Epidermal melanocyte (primary cell): ENCODE measurements at regions not wholly inside any gene's neighbourhood (a gene's known extent, or its start where the extent isn't known, plus 50 kb on each side); places are given as distances from the start of the nearest gene placed in this dataset.
"Not testable (repeated sequence)": the region's sequence is repeated elsewhere in the genome, so short reads cannot be mapped to it uniquely, and the experiment has no call there.

Experiments used
- DNase-seq: peaks from one replicate; pipeline ENCODE4 v3.0.0; 2011; ENCODE audit warnings: low spot score; ENCODE audit not compliant: insufficient read length

DNA sequence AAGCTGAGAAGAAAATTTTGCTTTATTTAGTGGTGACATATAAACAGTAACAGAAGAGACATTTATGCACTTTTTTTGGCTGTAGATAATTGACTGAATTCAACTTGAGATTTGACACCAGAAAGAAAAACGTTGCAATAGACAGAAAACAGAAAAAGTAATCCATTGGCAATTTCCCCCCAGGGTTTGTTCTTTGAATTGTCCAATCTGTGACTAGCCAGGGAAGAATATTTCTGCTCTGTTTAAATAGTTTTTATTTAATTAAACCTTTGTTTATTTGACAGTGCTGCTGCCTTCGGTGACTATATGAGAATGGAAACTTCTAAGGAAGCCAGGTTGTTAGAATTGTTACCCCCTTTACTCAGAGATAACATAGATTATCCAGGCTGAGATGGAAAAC lies 210.6 kb downstream of the DEPDC1B start:
- DNase-seq: no peak

GRCh38 chr5:60488466-60489130 lies 211.4 kb downstream of the DEPDC1B start:
- DNase-seq: no peak

DNA sequence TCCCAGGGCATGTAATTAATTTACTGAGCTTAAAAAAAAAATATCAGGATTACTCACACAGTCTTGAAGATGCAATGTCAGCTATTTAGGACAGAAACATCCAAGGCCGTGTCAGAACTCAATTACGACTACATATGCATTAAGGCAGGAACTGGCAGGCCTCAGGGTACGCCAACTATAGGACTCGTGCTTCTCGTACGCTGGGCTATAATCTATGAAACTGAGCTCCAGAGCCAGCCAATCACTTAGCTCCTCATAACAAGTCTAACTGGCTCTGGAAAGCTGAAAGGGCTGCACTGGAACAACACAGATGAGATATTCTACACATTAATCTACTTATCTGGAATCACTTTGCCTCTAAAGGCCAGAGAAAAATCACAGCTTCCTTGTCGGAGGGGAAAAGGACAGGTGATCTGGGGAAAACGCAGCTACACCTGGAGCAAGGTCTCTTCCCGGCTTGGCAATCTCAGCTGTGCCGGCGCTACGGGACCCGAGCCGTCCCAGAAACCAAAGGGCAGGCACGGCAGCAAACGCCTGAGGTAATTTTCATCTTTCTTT lies 212.0 kb downstream of the DEPDC1B start:
- no peak for DNase-seq

- DNase-seq: no peak
These were observed 212.5 kb downstream of the DEPDC1B start for GRCh38 chr5:60487476-60487875.

- no peak for DNase-seq
These were observed 214.6 kb downstream of the DEPDC1B start for GRCh38 chr5:60485361-60485760.

DNA sequence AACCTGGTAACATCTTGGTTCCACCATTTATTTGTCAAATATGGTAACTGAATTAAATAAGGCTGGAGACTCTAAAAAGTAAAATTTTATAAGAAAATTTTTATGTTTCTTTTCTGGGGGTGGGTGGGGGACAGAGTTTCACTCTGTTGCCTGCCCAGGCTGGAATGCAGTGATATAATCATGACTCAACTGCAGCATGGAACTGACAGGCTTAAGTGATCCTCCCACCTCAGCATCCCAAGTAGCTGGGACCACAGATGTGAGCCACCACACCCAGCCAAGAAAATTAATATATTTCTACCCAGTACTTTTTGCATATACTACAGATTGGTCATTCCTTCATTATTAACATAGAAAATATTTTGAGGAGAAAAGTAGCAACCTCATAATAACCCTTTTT lies 216.9 kb downstream of the DEPDC1B start:
- DNase-seq: no peak

- no peak for DNase-seq
These were observed 217.7 kb downstream of the DEPDC1B start for GRCh38 chr5:60482301-60482700.

DNA sequence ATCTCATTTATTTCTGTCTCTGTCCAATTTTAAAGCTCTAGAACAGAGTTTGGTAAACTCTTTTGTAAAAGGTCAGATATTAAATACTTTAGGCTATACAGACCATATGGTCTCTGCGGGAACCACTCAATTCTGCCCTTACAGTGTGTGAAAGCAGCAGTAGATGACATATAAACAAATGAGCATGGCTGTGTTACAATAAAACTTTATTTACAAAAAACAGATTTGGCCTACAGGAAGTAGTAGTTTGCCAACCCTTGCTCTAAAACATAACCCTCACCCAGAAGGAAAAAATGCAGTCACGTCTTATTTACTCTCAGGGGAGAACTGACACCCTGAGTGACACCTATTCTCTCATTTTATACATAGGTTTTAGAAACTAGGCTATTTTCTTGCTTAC lies 220.4 kb downstream of the DEPDC1B start:
- DNase-seq: no peak

DNA sequence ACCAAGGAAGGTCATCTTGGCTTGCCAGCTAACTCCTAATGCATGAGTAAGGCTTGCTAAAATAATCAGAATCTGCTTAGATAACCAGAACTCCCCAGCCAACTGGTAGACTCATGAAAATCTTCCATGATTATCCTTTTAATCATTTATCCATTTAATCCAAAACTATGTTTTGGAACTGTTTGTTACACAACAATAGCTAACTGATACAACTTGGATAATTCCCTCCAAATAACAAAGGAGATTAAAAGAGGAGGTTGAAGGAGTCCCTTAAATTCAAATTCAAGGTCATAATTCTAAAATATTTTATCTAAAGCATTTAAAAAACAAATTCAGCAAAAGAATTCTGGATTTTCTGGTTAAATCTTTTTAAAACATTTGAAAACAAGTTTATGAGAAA lies 222.1 kb downstream of the DEPDC1B start:
- DNase-seq: no peak

GRCh38 chr5:60473654-60474053 lies 226.3 kb downstream of the DEPDC1B start:
- DNase-seq: no peak

DNA sequence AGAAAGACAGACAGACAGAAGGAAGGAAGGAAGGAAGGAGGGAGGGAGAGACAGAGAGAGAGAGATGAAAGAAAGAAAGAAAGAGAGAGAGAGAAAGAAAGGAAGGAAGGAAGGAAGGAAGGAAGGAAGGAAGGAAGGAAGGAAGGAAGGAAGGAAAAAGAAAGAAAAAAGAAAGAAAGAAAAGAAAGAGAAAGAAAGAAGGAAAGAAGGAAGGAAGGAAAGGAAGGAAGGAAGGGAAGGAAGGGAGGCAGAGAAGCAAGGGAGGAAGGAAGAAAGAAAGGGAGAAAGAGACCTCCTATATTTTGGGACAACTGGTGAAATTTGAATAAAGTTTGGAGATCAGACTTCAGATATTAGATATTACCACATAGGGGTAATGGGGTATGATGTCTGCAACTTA lies 226.9 kb downstream of the DEPDC1B start:
- DNase-seq: not testable (repeated sequence)

- no peak for DNase-seq
These were observed 229.1 kb downstream of the DEPDC1B start for GRCh38 chr5:60470881-60471280.

DNA sequence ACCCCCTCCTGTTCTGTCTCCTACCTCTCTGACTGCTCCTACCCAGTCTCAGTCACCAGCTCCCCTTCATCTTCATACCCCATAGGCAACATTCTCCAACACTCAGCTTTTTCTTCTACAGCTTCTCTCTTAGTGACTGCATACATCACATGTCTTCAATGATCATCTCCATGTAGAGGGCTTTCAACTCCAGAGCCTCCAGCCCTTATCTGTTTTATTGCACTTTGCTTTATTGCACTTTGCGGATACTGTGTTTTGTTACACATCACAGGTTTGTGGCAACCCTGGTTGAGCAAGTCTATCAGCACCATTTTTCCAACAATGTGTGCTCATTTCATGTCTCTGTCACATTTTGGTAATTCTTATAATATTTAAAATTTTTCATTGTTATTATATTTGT lies 230.7 kb downstream of the DEPDC1B start:
- no peak for DNase-seq

- DNase-seq: no peak
These were observed 236.6 kb downstream of the DEPDC1B start for GRCh38 chr5:60463179-60463868.

DNA sequence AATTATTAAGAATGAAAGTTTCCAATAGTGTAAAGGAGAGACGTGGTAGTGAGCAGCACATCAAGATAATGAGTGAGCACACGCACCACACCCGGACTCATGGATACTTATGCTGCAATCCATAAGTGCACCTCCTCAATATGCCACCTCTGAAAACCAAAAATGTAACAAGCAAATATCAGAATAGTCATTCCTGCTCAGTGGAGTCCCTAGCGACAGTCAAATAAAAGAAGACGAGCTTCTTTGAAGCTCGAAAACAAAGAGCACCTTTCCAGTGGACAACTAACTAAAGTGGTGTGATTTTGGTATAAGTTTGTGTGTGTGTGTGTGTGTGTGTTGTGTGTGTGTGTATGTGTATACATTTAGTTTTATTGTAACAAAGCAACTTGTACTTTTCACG lies 241.3 kb downstream of the DEPDC1B start:
- DNase-seq: no peak

- DNase-seq: no peak
These were observed 242.7 kb downstream of the DEPDC1B start for GRCh38 chr5:60457233-60457632.

GRCh38 chr5:60455589-60455988 lies 244.4 kb downstream of the DEPDC1B start:
- DNase-seq: no peak

- not testable (repeated sequence) for DNase-seq
These were observed 245.7 kb downstream of the DEPDC1B start for GRCh38 chr5:60454277-60454676.

DNA sequence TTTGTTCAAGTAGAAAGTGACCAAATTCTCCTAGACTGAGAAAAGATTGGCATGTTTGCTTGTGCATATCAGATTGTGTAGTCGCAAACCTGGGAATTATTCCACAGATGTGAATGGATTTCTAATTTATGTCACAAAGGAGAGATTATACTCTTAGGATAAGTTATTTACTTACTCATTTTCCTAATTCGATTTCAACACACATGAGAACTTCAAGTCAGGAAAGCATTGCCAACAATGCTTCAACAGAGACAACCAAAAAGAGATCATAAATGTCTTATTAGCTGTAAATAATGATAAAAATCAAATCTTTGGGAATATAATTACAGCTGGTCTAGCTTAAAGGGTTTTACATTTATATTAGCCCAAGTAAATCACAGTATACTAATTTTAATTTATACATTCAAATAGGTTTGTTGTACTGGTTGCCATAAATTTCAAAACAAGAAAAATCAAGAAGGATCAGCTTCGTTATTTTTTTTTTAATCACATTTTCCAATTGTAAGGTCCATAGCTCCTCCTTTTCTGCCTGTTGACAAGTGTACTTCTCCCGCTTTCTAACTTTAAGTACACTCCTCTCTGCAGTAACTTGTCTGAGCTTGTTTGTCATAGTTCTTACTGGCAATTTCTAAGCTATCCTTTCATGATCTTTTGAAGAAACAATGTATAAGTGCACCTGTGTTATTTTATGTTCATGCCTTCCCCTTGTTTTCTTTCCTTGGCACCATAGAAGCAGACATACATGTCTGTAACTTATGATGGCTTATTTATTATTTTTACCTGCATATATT lies 246.6 kb downstream of the DEPDC1B start:
- no peak for DNase-seq

DNA sequence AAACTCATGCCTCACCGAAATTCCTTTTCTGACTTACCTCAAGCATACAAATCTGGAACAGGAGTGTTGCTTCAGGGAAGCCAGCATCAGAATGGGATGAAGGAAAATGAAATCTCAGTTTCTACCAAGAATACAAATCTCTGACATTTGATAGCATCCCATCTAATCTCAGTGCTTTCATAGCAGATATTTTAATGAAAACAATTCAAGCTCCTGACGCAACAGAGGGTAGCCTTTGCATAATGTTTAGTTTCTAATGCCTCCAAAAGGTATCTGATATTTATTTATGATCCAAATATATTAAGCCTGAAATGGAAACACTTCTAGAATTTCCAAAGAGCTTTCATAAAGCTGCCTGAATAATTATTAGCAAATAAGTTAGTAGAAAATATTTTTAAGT lies 251.4 kb downstream of the DEPDC1B start:
- no peak for DNase-seq

GRCh38 chr5:60447488-60447920 lies 252.5 kb downstream of the DEPDC1B start:
- no peak for DNase-seq

GRCh38 chr5:60446917-60447316 lies 253.0 kb downstream of the DEPDC1B start:
- no peak for DNase-seq
